ENCODE measurements at regions not wholly inside any gene's neighbourhood (a gene's known extent, or its start where the extent isn't known, plus 50 kb on each side); places are given as distances from the start of the nearest gene placed in this dataset.

GRCh38 chr4:13706716-13707115 is 79.2 kb upstream of the BOD1L1 start:
- no peak for TF ChIP-seq CTCF (conservative IDR thresholded peaks at IDR 0.05; ENCODE audit: low read depth, low read length)
- no peak for TF ChIP-seq EZH2phosphoT487 (IDR thresholded peaks at IDR 0.05; ENCODE audit: borderline replicate concordance, low read length)
